D341Med (cell line): ENCODE measurements at regions not wholly inside any gene's neighbourhood (a gene's known extent, or its start where the extent isn't known, plus 50 kb on each side); places are given as distances from the start of the nearest gene placed in this dataset.

Source experiments
- DNase-seq: peaks from one replicate; pipeline ENCODE4 v3.0.0; 2012; ENCODE audit warnings: low spot score

- DNase-seq = no peak
These were observed 545.9 kb downstream of the PLPP3 start for GRCh38 chr1:56033321-56034037.

GRCh38 chr1:56032096-56032676 is 547.2 kb downstream of the PLPP3 start:
- no peak for DNase-seq

GRCh38 chr1:56031001-56031400 is 548.4 kb downstream of the PLPP3 start:
- DNase-seq = no peak

- no peak for DNase-seq
These were observed 549.9 kb downstream of the PLPP3 start for GRCh38 chr1:56029319-56030003.

- no peak for DNase-seq
These were observed 550.5 kb downstream of the PLPP3 start for GRCh38 chr1:56028911-56029310.

GRCh38 chr1:56028244-56028643 is 551.1 kb downstream of the PLPP3 start:
- DNase-seq = no peak

- DNase-seq = no peak
These were observed 553.4 kb downstream of the PLPP3 start for GRCh38 chr1:56025942-56026341.

GRCh38 chr1:56024155-56024554 is 555.2 kb downstream of the PLPP3 start:
- DNase-seq = no peak

GRCh38 chr1:56019922-56020321 is 559.4 kb downstream of the PLPP3 start:
- no peak for DNase-seq

- DNase-seq = no peak
These were observed 559.9 kb downstream of the PLPP3 start for GRCh38 chr1:56019472-56019871.

GRCh38 chr1:56017336-56017735 is 562.0 kb downstream of the PLPP3 start:
- DNase-seq = no peak

- no peak for DNase-seq
These were observed 575.5 kb downstream of the PLPP3 start for GRCh38 chr1:56003846-56004245.

- DNase-seq = no peak
These were observed 577.1 kb downstream of the PLPP3 start for GRCh38 chr1:56002231-56002630.

- DNase-seq = no peak
These were observed 578.9 kb downstream of the PLPP3 start for GRCh38 chr1:56000424-56000823.

GRCh38 chr1:55997536-55997935 is 581.8 kb downstream of the PLPP3 start:
- DNase-seq = no peak

GRCh38 chr1:55993646-55994318 is 585.6 kb downstream of the PLPP3 start:
- no peak for DNase-seq

- DNase-seq = no peak
These were observed 589.4 kb downstream of the PLPP3 start for GRCh38 chr1:55990007-55990406.

- DNase-seq = no peak
These were observed 590.4 kb downstream of the PLPP3 start for GRCh38 chr1:55988963-55989452.

- no peak for DNase-seq
These were observed 591.7 kb downstream of the PLPP3 start for GRCh38 chr1:55987491-55988249.

- DNase-seq = no peak
These were observed 593.4 kb downstream of the PLPP3 start for GRCh38 chr1:55986003-55986402.

GRCh38 chr1:55981010-55981650 is 598.2 kb downstream of the PLPP3 start:
- DNase-seq = no peak
